ENCODE measurements at regions not wholly inside any gene's neighbourhood (a gene's known extent, or its start where the extent isn't known, plus 50 kb on each side); places are given as distances from the start of the nearest gene placed in this dataset.

GRCh38 chr3:181274025-181274424 is 284.5 kb upstream of the DNAJC19 start:
- no peaks in the 10 kb centered on the region for H3K4me1 ChIP-seq
- H3K27ac ChIP-seq: no peak overlapping the region
- DNase-seq: no peak
- no peak for TF ChIP-seq POLR2A (IDR thresholded peaks at IDR 0.05)
- TF ChIP-seq CTCF (IDR thresholded peaks at IDR 0.05): no peak
- no peak overlapping the region for H3K4me3 ChIP-seq
- 85 to 93% methylated on average over 1 of the region's 1 CpG for WGBS, 2 donors
- H3K9me3 ChIP-seq: no peaks in the 10 kb centered on the region
- no peaks in the 10 kb centered on the region for H3K36me3 ChIP-seq (ENCODE audit: low read depth, missing control alignments)
- no peaks in the 10 kb centered on the region for H3K27me3 ChIP-seq
- intact Hi-C loops (cut with DNase I; ENCODE audit: low total_unique reads): no loop called here

GRCh38 chr3:181267312-181267711 is 277.8 kb upstream of the DNAJC19 start:
- intact Hi-C loops (cut with DNase I; ENCODE audit: low total_unique reads): no loop called here
- TF ChIP-seq POLR2A (IDR thresholded peaks at IDR 0.05): no peak
- no peak for TF ChIP-seq CTCF (IDR thresholded peaks at IDR 0.05)
- Histone ChIP-seq H3K27me3 (no peaks in the 10 kb centered on the region), H3K9me3 (no peaks in the 10 kb centered on the region), H3K36me3 (ENCODE audit: low read depth, missing control alignments) (no peaks in the 10 kb centered on the region), H3K4me1 (no peaks in the 10 kb centered on the region), H3K4me3 (no peak overlapping the region), H3K27ac (no peak overlapping the region)
- no peak for DNase-seq

- intact Hi-C loops (cut with DNase I; ENCODE audit: low total_unique reads): no loop called here
- Histone ChIP-seq H3K4me3 (no peak overlapping the region), H3K36me3 (ENCODE audit: low read depth, missing control alignments) (no peaks in the 10 kb centered on the region), H3K4me1 (no peaks in the 10 kb centered on the region), H3K27ac (no peak overlapping the region), H3K27me3 (no peaks in the 10 kb centered on the region), H3K9me3 (no peaks in the 10 kb centered on the region)
- no peak for TF ChIP-seq CTCF (IDR thresholded peaks at IDR 0.05)
- no peak for TF ChIP-seq POLR2A (IDR thresholded peaks at IDR 0.05)
- WGBS, 2 donors: 64 to 71% methylated on average over 4 of the region's 4 CpGs
- no peak for DNase-seq
These were observed 276.3 kb upstream of the DNAJC19 start for GRCh38 chr3:181265750-181266333.

GRCh38 chr3:181264486-181264885 is 274.9 kb upstream of the DNAJC19 start:
- Histone ChIP-seq H3K27me3 (no peaks in the 10 kb centered on the region), H3K9me3 (no peaks in the 10 kb centered on the region), H3K27ac (no peak overlapping the region), H3K4me1 (no peaks in the 10 kb centered on the region), H3K36me3 (ENCODE audit: low read depth, missing control alignments) (no peaks in the 10 kb centered on the region), H3K4me3 (no peak overlapping the region)
- intact Hi-C loops (cut with DNase I; ENCODE audit: low total_unique reads): no loop called here
- TF ChIP-seq POLR2A (IDR thresholded peaks at IDR 0.05) (no peak), CTCF (IDR thresholded peaks at IDR 0.05) (no peak)
- no peak for DNase-seq
- 87 to 90% methylated on average over 2 of the region's 2 CpGs for WGBS, 2 donors

GRCh38 chr3:181253796-181254195 is 264.3 kb upstream of the DNAJC19 start:
- 70 to 71% methylated on average over 3 of the region's 3 CpGs for WGBS, 2 donors
- intact Hi-C loops (cut with DNase I; ENCODE audit: low total_unique reads): no loop called here
- no peaks in the 10 kb centered on the region for H3K27me3 ChIP-seq

More at GRCh38 chr3:181253796-181254195, 264.3 kb upstream of the DNAJC19 start:
- no peak overlapping the region for H3K27ac ChIP-seq
- TF ChIP-seq CTCF (IDR thresholded peaks at IDR 0.05) (no peak), POLR2A (IDR thresholded peaks at IDR 0.05) (no peak)
- H3K9me3 ChIP-seq: no peaks in the 10 kb centered on the region
- no peak for DNase-seq
- H3K36me3 ChIP-seq (ENCODE audit: low read depth, missing control alignments): no peaks in the 10 kb centered on the region
- H3K4me1 ChIP-seq: no peaks in the 10 kb centered on the region
- no peak overlapping the region for H3K4me3 ChIP-seq

All from testis (tissue), 2 donors.